ENCODE measurements at regions not wholly inside any gene's neighbourhood (a gene's known extent, or its start where the extent isn't known, plus 50 kb on each side); places are given as distances from the start of the nearest gene placed in this dataset. TPM values are rescaled to one million over a fixed set of nuclear protein-coding genes. Genes with fewer than 3 reads are reported as not detected.

DNA sequence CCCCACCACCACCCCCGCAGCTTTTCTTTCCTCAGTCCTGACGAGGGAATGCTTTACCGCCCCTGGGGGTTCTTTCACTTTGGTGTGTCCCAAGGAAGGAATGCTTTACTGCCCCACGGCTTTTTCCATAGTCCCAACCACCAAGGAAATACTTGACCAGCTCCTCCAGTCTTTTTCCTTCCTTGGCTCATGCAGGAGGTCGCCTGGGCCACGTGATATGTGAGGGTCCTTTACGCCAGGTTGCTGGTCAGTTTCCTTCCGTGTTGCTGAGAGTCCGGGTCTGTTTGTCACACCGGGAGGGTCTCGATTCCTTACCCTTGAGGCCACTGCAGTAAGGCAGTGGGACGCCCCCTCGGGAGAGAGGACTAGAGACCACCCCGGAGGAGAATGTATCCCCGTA is 58.9 kb upstream of the CDH4 start (continued):
- TF ChIP-seq, protein P1, sequence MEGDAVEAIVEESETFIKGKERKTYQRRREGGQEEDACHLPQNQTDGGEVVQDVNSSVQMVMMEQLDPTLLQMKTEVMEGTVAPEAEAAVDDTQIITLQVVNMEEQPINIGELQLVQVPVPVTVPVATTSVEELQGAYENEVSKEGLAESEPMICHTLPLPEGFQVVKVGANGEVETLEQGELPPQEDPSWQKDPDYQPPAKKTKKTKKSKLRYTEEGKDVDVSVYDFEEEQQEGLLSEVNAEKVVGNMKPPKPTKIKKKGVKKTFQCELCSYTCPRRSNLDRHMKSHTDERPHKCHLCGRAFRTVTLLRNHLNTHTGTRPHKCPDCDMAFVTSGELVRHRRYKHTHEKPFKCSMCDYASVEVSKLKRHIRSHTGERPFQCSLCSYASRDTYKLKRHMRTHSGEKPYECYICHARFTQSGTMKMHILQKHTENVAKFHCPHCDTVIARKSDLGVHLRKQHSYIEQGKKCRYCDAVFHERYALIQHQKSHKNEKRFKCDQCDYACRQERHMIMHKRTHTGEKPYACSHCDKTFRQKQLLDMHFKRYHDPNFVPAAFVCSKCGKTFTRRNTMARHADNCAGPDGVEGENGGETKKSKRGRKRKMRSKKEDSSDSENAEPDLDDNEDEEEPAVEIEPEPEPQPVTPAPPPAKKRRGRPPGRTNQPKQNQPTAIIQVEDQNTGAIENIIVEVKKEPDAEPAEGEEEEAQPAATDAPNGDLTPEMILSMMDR (IDR thresholded peaks at IDR 0.05; ENCODE audit: control extremely low read depth in 1 of 3, insufficient read depth in 1 of 3, low read depth in 1 of 3, low read length in 3 of 3), result no peak
- TF ChIP-seq SP4 (IDR thresholded peaks at IDR 0.05; ENCODE audit: low read length) (no peak), YY1 (IDR thresholded peaks at IDR 0.05; ENCODE audit: low read depth, low read length) (no peak), KDM4A (IDR thresholded peaks at IDR 0.05; ENCODE audit: low read depth, low read length, severe bottlenecking) (peak; percentile 32)

MicroRNA genes in the stretch of these regions (microRNA counts, 767-probe panel; counts per million panel counts)
- 879 counts per million, percentile 95 among the panel's probes with 10 or more counts for microRNA hsa-miR-548ag
- 879 counts per million, percentile 95 among the panel's probes with 10 or more counts for microRNA hsa-miR-646

Small RNA genes in the stretch of these regions (microRNA-seq; reads per million reads assigned to microRNA genes)
- gene MIR4533 (ENCODE audit: borderline microRNAs expressed in 2 of 2, borderline number of aligned reads in 2 of 2, borderline replicate concordance in 1 of 2) (0 reads per million in 2 experiments), gene MIR548AG2 (ENCODE audit: borderline microRNAs expressed in 2 of 2, borderline number of aligned reads in 2 of 2, borderline replicate concordance in 1 of 2) (0 reads per million in 2 experiments), gene MIR646 (ENCODE audit: borderline microRNAs expressed in 2 of 2, borderline number of aligned reads in 2 of 2, borderline replicate concordance in 1 of 2) (0 reads per million in 2 experiments)

Small RNA genes in the stretch of these regions (small RNA-seq; reads per million reads assigned to genes)
- gene MIR4533 (ENCODE audit: insufficient read depth) (not detected), gene MIR548AG2 (ENCODE audit: insufficient read depth) (not detected), gene MIR646 (ENCODE audit: insufficient read depth) (not detected)

Measured in H1 (cell line).